ENCODE measurements at regions not wholly inside any gene's neighbourhood (a gene's known extent, or its start where the extent isn't known, plus 50 kb on each side); places are given as distances from the start of the nearest gene placed in this dataset.
A peak's percentile ranks its signal among the peaks of the same experiment; 100 is the strongest.

DNA sequence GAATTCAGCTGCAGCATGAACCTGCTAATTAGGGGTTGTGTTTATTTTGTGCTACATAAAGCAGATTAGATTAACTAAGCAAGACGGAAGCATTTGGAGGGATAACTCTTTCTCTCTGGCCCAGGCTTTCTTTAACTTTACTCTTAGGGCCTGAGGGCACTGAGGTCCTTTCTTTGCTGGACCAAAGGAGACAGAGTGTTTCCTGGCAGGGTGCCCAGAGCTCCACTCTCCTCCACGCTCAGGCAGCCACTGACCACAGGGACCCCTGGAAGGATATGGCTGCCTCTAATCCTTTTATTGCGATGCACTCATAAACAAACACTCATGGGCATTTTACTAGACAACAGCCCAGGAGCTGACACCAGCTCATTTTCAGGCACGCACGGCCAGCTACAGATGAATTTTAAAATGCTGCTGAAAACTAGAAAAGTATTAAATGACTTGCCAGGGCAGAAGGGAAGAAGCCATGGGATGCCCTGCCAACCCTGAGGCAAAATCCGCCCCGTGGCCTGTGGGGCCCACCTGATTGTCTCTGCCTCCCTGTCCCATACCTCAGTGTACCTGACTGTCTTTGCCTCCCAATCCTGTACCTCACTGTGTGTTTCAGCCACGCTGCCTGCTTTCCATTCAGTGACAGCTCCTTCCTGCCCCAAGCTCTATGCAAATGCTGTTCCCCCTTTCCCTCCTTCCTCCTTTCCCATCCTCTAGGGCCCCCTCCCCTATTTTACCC lies 192.6 kb upstream of the NAV2 start:
- DNase-seq: no peak

DNA sequence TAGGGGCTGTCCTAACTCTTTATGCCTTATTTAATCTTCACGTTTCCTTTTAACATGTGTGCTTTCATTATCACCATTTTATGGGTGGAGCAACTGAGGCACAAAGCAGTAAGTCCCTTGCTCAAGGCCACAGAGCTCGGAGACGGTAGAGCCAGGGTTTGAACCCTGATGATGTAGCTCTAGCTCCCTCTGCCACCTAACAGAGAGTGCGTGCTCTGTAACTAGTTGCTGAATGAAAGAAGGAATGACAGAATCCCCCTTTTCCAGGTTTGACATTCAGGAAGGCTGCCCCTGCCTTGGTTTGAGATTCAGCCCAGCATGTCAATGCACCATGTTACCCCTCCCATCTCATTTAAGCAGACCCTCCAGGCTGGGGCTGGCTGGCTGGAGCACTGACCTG lies 193.3 kb upstream of the NAV2 start:
- DNase-seq: no peak

DNA sequence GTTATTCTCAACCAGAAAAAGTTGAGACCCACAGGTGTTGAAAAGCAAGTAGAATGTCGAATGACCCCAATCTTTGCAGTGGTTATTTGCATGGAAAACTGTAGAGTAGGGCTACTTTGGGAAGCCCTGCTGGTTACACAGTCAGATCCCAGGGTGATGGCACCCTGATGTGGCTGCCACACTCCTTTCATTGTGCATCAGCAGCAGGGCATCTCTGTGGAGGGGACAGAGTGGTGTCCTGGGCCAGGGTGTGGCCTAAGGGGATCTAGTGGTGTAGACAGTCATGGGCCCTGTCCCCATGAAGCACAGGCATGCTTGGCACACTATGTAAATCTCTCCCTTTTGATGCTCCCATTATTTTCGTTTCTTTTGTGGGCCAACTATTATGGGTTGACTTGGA lies 199.4 kb upstream of the NAV2 start:
- DNase-seq: no peak

DNA sequence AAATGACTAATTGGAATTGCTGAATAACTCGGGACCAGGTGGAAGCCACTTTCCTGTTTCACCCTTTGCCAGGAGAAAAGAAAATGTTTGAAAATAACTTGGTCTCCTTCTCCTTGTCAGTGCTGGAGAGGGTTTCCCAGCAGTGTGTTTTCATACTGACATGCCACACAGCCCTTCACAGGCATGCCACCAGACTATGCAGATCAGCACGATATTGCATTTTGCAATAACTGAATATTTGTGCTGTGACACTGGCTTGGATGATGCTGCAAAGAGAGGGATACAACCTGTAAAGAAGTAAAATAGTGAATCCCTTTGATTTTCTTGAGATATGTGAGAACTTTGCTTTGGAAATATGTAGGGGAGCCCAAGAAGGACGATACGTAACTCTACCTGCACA lies 200.0 kb upstream of the NAV2 start:
- no peak for DNase-seq

DNA sequence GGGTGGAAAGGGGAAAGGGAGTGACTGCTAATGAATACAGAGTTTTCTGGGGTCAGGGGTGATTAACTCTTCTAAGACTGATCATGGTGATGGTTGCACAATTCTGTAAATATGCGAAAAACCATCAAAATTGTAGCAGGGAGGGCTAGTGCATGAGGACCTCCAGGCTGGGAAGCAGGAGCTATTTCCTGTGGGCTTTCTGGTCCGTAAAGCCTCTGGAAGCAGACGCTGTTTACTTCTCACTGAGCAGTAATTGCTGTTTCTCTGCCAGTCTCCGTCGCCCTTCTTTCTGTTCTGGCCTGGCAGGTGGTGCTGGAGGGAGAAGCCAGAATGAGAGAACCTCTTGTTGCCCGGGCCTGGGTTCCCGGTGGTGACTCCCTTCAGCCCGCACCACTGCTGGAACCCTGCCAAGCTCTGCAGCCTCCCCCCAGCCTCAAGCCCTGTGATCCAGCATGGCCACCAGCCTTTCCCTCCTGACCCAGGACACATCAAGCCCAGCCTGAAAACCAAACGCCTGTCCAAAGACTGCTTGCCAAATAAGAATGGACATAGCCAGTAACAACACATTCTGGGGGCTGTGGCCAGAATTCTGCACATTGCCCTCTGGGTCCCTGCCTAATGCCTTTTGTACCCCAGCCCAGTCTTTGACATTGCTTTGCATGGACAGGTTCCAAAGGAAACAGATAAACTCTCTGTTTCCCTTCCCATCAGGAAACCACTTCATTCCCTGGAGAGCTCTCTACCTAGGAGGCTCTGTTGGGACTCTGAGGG lies 201.0 kb upstream of the NAV2 start:
- DNase-seq: peak; percentile 7

DNA sequence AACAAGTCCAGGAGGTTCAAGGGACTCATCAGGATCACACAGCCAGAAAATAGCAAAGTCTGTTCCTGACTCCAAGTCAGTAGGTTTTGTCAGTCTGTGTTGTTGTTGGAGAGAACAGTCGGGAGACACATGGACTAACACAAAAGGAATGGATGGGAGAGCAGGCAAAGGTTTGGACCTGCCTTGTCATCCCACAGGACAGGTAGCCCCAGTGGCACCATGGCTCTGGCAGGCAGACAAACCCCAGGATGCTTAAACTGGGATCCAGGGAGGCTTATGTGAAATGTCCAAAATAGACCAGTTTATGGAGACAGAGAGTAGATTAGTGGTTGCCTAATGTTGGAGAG lies 201.6 kb upstream of the NAV2 start:
- no peak for DNase-seq

DNA sequence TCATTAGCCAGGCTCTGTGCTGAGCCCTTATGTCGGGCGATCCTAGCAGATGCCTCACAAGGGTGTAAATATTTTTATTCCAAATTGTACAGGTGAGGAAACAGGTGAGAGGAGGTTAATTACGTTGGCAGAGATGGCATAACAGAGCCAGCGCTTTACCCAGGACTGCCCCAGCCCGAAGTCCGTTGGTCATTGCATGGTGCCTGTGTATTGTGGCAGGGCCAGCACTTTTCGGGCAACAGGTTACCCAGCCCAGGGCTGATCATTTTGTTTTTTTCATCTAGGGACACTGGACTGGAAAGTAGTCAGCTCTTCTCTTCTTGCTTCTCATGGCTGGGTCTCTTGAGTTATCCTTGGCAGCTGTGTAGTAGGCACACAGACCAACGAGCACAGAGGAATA lies 202.2 kb upstream of the NAV2 start:
- DNase-seq: no peak

DNA sequence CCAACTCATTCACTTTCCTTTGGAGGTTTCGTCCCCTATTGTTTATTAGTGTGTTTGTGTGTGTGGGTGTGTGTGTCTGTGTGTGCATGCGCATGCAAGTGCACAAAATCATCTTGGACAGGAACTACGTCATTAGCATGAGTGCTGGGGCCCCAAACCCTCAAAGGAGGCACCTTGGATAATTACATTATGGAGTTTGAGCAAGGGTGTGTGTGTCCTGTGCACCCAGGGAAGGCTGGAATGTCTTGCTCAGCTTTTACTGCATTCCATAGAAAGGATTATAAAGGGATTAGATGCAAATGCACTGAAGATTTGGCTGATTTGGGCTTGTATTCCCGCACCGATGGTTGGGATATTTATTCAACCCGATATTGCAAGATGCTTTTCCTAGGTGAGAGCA lies 203.4 kb upstream of the NAV2 start:
- DNase-seq: no peak

DNA sequence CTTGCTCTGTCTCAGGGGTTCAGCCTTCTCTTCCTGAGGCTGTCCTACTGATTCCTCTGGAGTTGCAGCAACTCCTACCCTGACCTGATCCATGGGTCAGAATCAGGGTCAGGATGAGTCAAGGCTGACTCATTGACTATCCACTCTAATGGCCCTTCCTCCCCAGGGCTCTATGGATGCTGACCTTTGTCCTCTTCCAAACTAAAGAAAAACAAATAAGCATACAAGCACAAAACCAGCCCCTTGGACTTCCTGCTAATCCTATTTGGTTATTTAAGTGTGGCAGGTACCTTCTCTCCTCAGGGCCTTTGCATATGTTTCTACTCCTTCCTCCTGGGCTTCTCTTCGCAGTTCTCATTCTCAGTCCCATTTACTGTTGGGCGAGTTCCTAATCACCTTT lies 204.5 kb upstream of the NAV2 start:
- DNase-seq: no peak

DNA sequence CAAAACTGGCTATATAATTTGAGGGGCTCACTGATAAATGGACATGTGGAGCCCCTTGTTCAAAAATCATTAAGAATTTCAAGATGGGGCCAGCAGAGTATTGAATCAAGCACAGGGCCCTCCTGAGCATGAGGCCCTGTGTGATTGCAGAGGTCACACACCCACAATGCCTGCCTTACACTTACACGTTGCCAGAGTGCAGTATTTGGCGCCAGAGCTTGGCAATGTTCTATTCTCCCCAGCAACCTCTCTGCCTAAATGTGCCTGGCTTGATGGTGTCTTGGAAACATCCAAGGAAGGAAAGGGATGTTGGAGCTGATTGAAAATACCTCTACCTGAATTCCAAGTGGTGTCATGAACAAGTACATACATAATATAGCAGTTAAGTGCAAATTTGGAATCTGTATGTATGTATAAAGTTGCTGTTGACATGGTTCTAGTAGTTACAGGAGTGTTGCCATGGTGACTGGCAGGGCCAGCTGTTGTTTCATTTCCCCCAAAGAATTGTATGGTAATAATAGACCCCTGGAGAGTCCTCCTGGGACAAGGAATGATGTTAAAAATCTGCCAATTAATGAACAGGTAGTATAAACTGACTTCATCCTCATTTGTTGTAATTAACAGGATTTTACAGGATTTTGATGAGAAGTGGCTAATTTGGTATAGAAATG lies 205.7 kb upstream of the NAV2 start:
- DNase-seq: no peak

DNA sequence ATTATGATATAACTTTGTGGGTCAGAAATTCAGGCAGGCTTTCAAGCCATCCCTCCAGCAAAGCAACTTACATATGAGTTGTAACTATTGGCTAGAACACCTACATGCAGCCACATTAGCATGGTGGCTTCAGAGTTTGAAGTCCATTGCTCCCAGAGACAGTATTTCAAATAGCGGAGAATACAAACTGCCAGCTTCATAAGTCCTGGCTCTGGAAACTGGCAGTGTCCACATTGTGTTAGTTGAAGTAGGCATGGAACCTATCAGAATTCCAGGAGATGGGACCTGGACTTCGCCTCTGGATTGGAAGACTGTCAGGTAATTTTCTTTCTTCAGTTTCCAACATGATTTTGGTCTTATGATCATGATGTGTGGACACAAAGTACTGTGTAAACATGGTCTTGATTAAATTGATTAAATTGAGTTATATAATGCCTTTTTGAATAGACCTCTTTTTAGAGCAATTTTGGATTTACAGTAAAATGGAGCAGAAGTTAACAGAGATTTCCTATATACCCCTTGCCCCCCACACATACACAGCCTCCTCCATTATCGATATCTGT lies 209.9 kb upstream of the NAV2 start:
- no peak for DNase-seq

DNA sequence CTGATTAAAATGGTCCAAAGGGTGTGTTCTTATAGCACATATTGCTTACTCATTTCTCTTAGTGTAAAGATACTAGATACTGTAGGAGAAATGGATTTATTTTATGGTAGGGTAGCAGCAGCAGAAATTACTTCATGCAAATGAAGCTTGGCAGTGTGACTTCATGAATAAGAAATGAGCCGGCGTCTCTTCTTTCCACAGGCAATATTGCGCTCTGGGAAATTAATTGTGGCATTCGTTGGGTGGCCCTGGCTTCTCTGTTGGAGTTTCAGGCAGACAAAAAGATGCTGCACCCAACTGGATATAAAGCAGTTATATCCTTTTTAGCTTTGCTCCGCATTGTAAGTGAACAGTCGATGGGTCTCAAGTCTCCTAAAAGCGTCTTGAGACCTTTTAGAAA lies 211.0 kb upstream of the NAV2 start:
- no peak for DNase-seq

DNA sequence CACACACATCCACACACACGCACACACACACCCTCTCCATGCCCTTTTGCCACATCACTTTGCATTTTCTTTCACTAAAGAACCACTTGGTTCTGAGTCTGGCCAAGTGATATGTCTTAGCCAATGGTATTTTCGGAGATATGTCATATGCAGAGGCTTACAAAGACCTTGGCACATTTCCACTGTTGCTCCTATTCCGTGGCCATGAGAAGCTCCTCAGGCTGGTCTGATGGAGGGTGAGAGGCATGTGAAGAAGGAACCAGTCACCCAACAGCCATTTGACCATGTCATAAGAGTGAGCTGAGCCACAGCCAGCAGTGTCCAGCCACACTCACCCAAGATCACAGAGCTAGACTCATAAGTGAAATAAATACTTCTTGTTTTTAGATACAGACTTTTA lies 212.6 kb upstream of the NAV2 start:
- DNase-seq: no peak

DNA sequence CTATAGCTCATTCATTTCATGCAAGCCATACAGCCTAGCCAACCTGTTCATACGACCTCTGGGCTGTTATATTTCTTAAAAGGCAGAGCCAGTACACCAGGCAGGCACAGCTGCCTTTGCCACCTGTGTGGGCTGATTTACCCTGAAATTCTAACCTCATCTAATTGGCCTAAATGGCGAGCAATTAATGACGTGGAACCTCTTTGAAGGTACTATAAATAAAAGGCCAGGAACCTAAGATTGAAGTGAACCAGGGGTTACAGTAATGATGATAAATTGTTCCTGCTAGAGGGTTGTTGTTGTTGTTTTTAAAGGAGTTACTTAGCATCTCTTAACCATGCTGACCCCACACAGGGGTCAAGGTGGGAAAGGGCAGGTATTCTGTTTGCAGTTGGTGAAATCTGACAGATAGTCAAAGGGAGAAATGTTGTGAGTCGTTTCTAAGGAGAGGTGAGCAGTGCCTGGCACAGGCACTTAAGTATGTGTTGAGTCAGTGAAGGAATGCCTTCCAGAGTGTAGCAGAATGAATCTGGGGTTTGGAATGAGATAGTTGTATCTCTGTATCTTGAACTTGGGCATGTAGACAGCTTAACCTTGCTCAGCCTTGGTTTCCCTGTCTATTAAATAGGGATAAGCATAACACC lies 213.5 kb upstream of the NAV2 start:
- DNase-seq: no peak

DNA sequence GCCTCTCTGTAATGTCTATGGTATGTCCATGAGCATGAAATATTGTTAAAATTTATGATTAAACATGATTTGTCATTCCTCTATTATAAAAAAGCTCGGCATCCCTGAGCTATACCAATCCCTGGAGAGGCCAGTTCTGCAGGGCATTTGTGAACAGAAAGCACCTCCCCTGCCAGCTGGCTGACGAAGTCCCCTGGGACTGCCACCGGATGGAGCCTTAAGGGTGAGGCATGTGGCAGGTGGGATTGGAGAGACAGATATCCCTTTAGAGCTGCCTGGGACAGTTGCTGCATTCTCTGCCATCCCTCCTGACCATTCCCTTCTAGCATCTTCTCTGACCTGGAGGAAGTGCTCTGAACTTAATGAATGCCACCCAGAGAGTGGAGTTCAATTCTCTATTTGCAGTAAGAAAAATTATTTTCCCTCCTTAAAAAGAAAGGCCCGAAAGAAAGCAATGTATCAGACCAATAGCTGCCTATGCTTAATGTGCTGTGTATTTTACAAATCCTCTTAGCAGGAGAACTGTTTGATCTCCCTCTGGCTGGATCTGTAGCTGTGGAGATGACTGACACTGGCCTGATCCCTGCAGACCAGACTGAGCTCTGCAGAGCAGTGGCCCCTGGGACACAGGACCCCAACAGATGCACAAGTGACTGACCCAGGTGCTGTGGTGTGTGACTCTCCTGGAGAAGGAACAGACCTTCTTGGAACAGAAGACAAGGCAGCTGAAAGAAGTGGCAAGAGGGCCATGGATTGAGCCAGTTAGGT lies 219.0 kb upstream of the NAV2 start:
- no peak for DNase-seq

DNA sequence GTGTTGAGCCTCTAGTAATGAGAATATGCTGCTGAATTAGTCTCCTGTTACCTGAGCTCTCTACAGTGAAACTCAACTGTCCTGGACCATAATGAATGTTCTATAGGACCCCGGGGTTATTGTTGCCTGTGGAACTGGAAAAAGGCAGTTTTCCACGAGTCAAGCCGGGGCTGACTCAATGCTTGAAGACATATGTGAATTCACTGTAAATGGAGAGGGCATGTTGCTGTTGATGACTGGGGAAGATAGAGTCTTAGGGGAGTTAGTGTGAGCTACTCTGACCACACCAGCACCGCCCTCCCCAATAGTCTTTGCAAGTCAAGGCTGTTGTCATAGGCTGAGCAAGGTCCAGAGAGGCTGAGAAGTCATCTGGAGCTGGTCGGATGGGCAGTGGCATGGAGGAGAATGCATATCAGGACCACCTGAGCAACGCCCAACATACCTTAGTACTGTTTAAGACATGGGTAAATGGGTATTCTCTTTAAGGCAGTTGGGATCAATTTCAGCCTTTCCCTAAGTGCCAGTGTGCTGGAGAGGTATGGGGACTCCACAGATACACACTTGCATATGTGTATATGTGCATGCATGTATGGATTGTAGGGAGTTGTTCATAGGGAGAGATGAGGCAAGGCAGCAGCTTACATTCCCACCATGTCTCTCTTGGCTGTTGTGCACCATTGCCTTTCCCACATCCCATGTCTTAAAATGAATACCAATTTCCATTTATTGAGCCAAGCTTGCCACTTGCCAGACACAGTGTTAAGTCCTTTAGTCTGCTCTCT lies 230.1 kb upstream of the NAV2 start:
- no peak for DNase-seq

DNA sequence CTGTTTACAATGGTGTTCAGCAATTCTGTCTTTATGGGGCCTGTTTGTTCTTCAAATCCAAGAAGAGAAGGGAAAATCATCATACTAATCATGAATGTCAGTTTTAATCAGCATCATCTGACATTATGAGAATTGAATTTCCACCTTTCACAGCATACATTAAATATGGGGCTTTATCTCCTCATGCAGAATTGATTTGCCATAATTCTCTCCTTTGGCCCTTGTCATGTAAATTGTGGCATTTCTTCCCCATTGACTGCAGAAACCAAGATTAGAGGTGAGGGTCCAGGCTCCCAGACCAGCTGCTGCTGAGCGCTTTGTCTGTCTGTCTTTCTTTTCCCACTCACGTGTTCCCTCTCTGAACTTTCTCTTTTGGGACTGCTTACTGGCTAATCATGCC lies 232.1 kb upstream of the NAV2 start:
- DNase-seq: no peak

DNA sequence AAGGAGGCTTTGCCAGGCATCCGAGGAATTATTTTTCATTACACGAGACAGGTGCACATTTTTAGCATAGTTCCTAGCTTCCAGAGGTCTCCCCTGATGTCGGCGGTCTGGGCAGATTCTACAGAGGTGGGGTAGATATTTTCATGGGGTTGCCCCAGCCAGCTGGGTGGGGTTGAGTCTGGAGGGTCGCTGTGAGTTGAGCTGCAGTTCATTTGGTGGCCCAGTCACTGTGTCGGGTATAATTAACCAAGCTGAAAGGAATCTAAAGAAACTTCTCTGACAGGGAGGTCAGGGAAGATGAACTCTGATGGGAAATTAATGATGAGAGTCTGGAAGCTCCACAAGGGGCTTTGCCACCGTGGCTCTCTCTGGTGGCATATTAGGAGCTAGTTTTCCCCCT lies 233.7 kb upstream of the NAV2 start:
- DNase-seq: no peak

DNA sequence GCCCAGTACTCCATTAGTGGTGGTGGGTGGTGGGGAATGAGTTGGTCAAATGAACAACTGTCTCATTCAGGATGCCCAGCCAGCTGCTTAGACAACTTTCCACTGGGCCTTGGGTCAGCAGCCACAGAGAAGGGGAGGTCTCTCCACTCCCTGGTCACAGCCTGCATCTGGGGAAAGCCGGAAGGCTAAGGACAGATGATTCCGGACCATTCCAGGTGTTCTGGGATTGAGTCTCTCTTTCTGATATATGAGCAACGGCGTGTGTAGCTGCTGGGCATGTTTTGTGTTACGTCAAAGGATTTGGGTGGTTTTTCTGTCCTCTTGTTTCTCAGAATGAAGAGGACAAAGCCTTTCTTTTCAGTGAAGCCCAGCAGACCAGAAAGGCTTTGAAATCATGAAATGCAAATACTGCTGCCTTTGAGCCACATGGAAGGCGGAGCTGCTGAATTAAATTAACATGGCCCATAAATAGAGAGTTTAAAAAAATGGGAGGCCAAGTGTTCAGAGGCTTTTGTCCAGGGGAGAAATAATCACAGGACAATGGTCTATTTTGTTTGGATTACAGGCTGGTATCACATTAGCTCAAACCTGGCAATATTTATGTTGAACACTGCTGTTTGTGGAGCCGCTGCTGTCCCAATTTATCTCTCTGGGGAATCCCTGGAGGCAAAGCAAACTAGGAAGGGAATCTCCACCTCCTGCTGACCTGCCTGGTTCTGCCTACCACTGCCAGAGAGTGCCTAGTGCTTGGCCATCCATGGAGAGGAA lies 234.4 kb upstream of the E2F8 start:
- no peak for DNase-seq

DNA sequence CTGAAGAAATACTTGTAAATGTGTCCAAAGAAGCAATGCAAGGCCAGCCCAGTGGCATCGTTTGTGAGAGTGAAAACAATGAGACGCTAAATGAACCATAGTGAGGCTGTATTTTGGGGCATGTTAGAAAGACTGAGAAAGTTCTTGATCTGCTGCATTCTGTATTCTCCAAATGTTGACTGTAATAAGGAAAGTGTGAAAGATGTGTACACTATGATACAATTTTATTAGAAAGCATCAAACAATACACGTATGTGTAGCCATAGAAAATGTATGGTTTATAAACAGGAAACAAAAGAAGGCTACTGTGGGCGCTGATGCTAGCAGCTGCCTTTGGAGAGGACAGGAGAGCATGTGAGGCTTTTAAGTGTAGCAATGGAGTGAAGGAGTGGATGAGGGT lies 233.5 kb upstream of the E2F8 start:
- no peak for DNase-seq
